ENCODE measurements at regions not wholly inside any gene's neighbourhood (a gene's known extent, or its start where the extent isn't known, plus 50 kb on each side); places are given as distances from the start of the nearest gene placed in this dataset.

- no peaks in the 10 kb centered on the region for H3K4me1 ChIP-seq (ENCODE audit: control insufficient read depth, insufficient read depth, low read length)
- no peak overlapping the region for H3K27ac ChIP-seq (ENCODE audit: low read length)
- no peak for DNase-seq
- H3K36me3 ChIP-seq (ENCODE audit: control insufficient read depth, insufficient read depth, low read length) = no peaks in the 10 kb centered on the region
- peaks cover 3% of the 10 kb centered on the region for H3K9me3 ChIP-seq (ENCODE audit: control insufficient read depth, low read depth, low read length)
- no peak overlapping the region for H3K4me3 ChIP-seq (ENCODE audit: low read length)
- 77% methylated on average over 2 of the region's 3 CpGs for WGBS (ENCODE audit: insufficient coverage, low lambda C conversion rate)
- H3K27me3 ChIP-seq (ENCODE audit: control insufficient read depth, insufficient read depth, low read length) = no peaks in the 10 kb centered on the region
These were observed 883.3 kb upstream of the CNTN5 start for GRCh38 chr11:98137437-98137836.

- no peak for DNase-seq
- Histone ChIP-seq H3K4me3 (ENCODE audit: low read length) (no peak overlapping the region), H3K9me3 (ENCODE audit: control insufficient read depth, low read depth, low read length) (peaks cover 3% of the 10 kb centered on the region), H3K4me1 (ENCODE audit: control insufficient read depth, insufficient read depth, low read length) (no peaks in the 10 kb centered on the region), H3K36me3 (ENCODE audit: control insufficient read depth, insufficient read depth, low read length) (no peaks in the 10 kb centered on the region), H3K27me3 (ENCODE audit: control insufficient read depth, insufficient read depth, low read length) (no peaks in the 10 kb centered on the region), H3K27ac (ENCODE audit: low read length) (no peak overlapping the region)
These were observed 877.1 kb upstream of the CNTN5 start for GRCh38 chr11:98143661-98144060.

GRCh38 chr11:98153752-98154151, 867.0 kb upstream of the CNTN5 start:
- no peaks in the 10 kb centered on the region for H3K36me3 ChIP-seq (ENCODE audit: control insufficient read depth, insufficient read depth, low read length)
- H3K4me1 ChIP-seq (ENCODE audit: control insufficient read depth, insufficient read depth, low read length) = no peaks in the 10 kb centered on the region
- peaks cover 4% of the 10 kb centered on the region for H3K9me3 ChIP-seq (ENCODE audit: control insufficient read depth, low read depth, low read length)
- no peaks in the 10 kb centered on the region for H3K27me3 ChIP-seq (ENCODE audit: control insufficient read depth, insufficient read depth, low read length)
- WGBS (ENCODE audit: insufficient coverage, low lambda C conversion rate) = 100% methylated on average over 1 of the region's 2 CpGs
- no peak overlapping the region for H3K27ac ChIP-seq (ENCODE audit: low read length)
- DNase-seq = no peak
- no peak overlapping the region for H3K4me3 ChIP-seq (ENCODE audit: low read length)

GRCh38 chr11:98155696-98156095, 865.1 kb upstream of the CNTN5 start:
- Histone ChIP-seq H3K27ac (ENCODE audit: low read length) (no peak overlapping the region), H3K4me3 (ENCODE audit: low read length) (no peak overlapping the region), H3K4me1 (ENCODE audit: control insufficient read depth, insufficient read depth, low read length) (no peaks in the 10 kb centered on the region), H3K27me3 (ENCODE audit: control insufficient read depth, insufficient read depth, low read length) (no peaks in the 10 kb centered on the region), H3K36me3 (ENCODE audit: control insufficient read depth, insufficient read depth, low read length) (no peaks in the 10 kb centered on the region), H3K9me3 (ENCODE audit: control insufficient read depth, low read depth, low read length) (peaks cover 4% of the 10 kb centered on the region)
- DNase-seq = no peak
- 100% methylated on average over 1 of the region's 3 CpGs for WGBS (ENCODE audit: insufficient coverage, low lambda C conversion rate)

GRCh38 chr11:98177925-98178324, 842.8 kb upstream of the CNTN5 start:
- H3K4me1 ChIP-seq (ENCODE audit: control insufficient read depth, insufficient read depth, low read length) = no peaks in the 10 kb centered on the region
- H3K27ac ChIP-seq (ENCODE audit: low read length) = no peak overlapping the region
- no peaks in the 10 kb centered on the region for H3K9me3 ChIP-seq (ENCODE audit: control insufficient read depth, low read depth, low read length)
- H3K36me3 ChIP-seq (ENCODE audit: control insufficient read depth, insufficient read depth, low read length) = no peaks in the 10 kb centered on the region
- no peak overlapping the region for H3K4me3 ChIP-seq (ENCODE audit: low read length)
- H3K27me3 ChIP-seq (ENCODE audit: control insufficient read depth, insufficient read depth, low read length) = no peaks in the 10 kb centered on the region
- no peak for DNase-seq
- no CpG with 5 or more reads among the region's 5 CpGs for WGBS (ENCODE audit: insufficient coverage, low lambda C conversion rate)

GRCh38 chr11:98180511-98180910, 840.2 kb upstream of the CNTN5 start:
- Histone ChIP-seq H3K36me3 (ENCODE audit: control insufficient read depth, insufficient read depth, low read length) (no peaks in the 10 kb centered on the region), H3K9me3 (ENCODE audit: control insufficient read depth, low read depth, low read length) (peaks cover 6% of the 10 kb centered on the region), H3K4me3 (ENCODE audit: low read length) (no peak overlapping the region), H3K27me3 (ENCODE audit: control insufficient read depth, insufficient read depth, low read length) (no peaks in the 10 kb centered on the region), H3K27ac (ENCODE audit: low read length) (no peak overlapping the region), H3K4me1 (ENCODE audit: control insufficient read depth, insufficient read depth, low read length) (no peaks in the 10 kb centered on the region)
- no peak for DNase-seq
- WGBS (ENCODE audit: insufficient coverage, low lambda C conversion rate) = no CpG with 5 or more reads among the region's 1 CpG

- H3K9me3 ChIP-seq (ENCODE audit: control insufficient read depth, low read depth, low read length) = peaks cover 7% of the 10 kb centered on the region
- H3K27ac ChIP-seq (ENCODE audit: low read length) = no peak overlapping the region
- H3K4me1 ChIP-seq (ENCODE audit: control insufficient read depth, insufficient read depth, low read length) = no peaks in the 10 kb centered on the region
- no peaks in the 10 kb centered on the region for H3K27me3 ChIP-seq (ENCODE audit: control insufficient read depth, insufficient read depth, low read length)
- no peaks in the 10 kb centered on the region for H3K36me3 ChIP-seq (ENCODE audit: control insufficient read depth, insufficient read depth, low read length)
- 40% methylated on average over 1 of the region's 2 CpGs for WGBS (ENCODE audit: insufficient coverage, low lambda C conversion rate)
- DNase-seq = no peak
- no peak overlapping the region for H3K4me3 ChIP-seq (ENCODE audit: low read length)
These were observed 839.8 kb upstream of the CNTN5 start for GRCh38 chr11:98180921-98181320.

GRCh38 chr11:98183034-98183433, 837.7 kb upstream of the CNTN5 start:
- Histone ChIP-seq H3K4me1 (ENCODE audit: control insufficient read depth, insufficient read depth, low read length) (no peaks in the 10 kb centered on the region), H3K9me3 (ENCODE audit: control insufficient read depth, low read depth, low read length) (peaks cover 7% of the 10 kb centered on the region), H3K4me3 (ENCODE audit: low read length) (no peak overlapping the region), H3K27me3 (ENCODE audit: control insufficient read depth, insufficient read depth, low read length) (no peaks in the 10 kb centered on the region), H3K27ac (ENCODE audit: low read length) (no peak overlapping the region), H3K36me3 (ENCODE audit: control insufficient read depth, insufficient read depth, low read length) (no peaks in the 10 kb centered on the region)
- WGBS (ENCODE audit: insufficient coverage, low lambda C conversion rate) = no CpG with 5 or more reads among the region's 1 CpG
- DNase-seq = no peak

- Histone ChIP-seq H3K9me3 (ENCODE audit: control insufficient read depth, low read depth, low read length) (peaks cover 7% of the 10 kb centered on the region), H3K36me3 (ENCODE audit: control insufficient read depth, insufficient read depth, low read length) (no peaks in the 10 kb centered on the region), H3K27ac (ENCODE audit: low read length) (no peak overlapping the region), H3K4me1 (ENCODE audit: control insufficient read depth, insufficient read depth, low read length) (no peaks in the 10 kb centered on the region), H3K4me3 (ENCODE audit: low read length) (no peak overlapping the region), H3K27me3 (ENCODE audit: control insufficient read depth, insufficient read depth, low read length) (no peaks in the 10 kb centered on the region)
- WGBS (ENCODE audit: insufficient coverage, low lambda C conversion rate) = no CpG with 5 or more reads among the region's 16 CpGs
- DNase-seq = no peak
These were observed 835.5 kb upstream of the CNTN5 start for GRCh38 chr11:98185245-98185644.

- H3K36me3 ChIP-seq (ENCODE audit: control insufficient read depth, insufficient read depth, low read length) = no peaks in the 10 kb centered on the region
- WGBS (ENCODE audit: insufficient coverage, low lambda C conversion rate) = 63% methylated on average over 1 of the region's 7 CpGs
- H3K27me3 ChIP-seq (ENCODE audit: control insufficient read depth, insufficient read depth, low read length) = no peaks in the 10 kb centered on the region
- no peaks in the 10 kb centered on the region for H3K9me3 ChIP-seq (ENCODE audit: control insufficient read depth, low read depth, low read length)
- H3K4me1 ChIP-seq (ENCODE audit: control insufficient read depth, insufficient read depth, low read length) = no peaks in the 10 kb centered on the region
- H3K4me3 ChIP-seq (ENCODE audit: low read length) = no peak overlapping the region
- no peak for DNase-seq
- no peak overlapping the region for H3K27ac ChIP-seq (ENCODE audit: low read length)
These were observed 826.1 kb upstream of the CNTN5 start for GRCh38 chr11:98194611-98195010.

- Histone ChIP-seq H3K4me3 (ENCODE audit: low read length) (no peak overlapping the region), H3K4me1 (ENCODE audit: control insufficient read depth, insufficient read depth, low read length) (no peaks in the 10 kb centered on the region), H3K27me3 (ENCODE audit: control insufficient read depth, insufficient read depth, low read length) (no peaks in the 10 kb centered on the region), H3K36me3 (ENCODE audit: control insufficient read depth, insufficient read depth, low read length) (no peaks in the 10 kb centered on the region), H3K27ac (ENCODE audit: low read length) (no peak overlapping the region), H3K9me3 (ENCODE audit: control insufficient read depth, low read depth, low read length) (no peaks in the 10 kb centered on the region)
- DNase-seq = no peak
- WGBS (ENCODE audit: insufficient coverage, low lambda C conversion rate) = 100% methylated on average over 1 of the region's 1 CpG
These were observed 825.4 kb upstream of the CNTN5 start for GRCh38 chr11:98195300-98195699.

All from large intestine (tissue), 3 donors.